ENCODE measurements at regions not wholly inside any gene's neighbourhood (a gene's known extent, or its start where the extent isn't known, plus 50 kb on each side); places are given as distances from the start of the nearest gene placed in this dataset.

GRCh38 chr6:22045261-22045912 lies 251.4 kb downstream of the PRL start:
- H3K4me3 ChIP-seq (ENCODE audit: low read depth, low read length), result no peak overlapping the region
- no peak for TF ChIP-seq CTCF (conservative IDR thresholded peaks at IDR 0.05; ENCODE audit: low read depth, low read length)
- no peak for DNase-seq (ENCODE audit: low read depth)

- DNase-seq (ENCODE audit: low read depth), result peak; percentile 34
- H3K4me3 ChIP-seq (ENCODE audit: low read depth, low read length), result no peak overlapping the region
- no peak for TF ChIP-seq CTCF (conservative IDR thresholded peaks at IDR 0.05; ENCODE audit: low read depth, low read length)
Observed at GRCh38 chr6:22049002-22049401, 247.8 kb downstream of the PRL start.

DNA sequence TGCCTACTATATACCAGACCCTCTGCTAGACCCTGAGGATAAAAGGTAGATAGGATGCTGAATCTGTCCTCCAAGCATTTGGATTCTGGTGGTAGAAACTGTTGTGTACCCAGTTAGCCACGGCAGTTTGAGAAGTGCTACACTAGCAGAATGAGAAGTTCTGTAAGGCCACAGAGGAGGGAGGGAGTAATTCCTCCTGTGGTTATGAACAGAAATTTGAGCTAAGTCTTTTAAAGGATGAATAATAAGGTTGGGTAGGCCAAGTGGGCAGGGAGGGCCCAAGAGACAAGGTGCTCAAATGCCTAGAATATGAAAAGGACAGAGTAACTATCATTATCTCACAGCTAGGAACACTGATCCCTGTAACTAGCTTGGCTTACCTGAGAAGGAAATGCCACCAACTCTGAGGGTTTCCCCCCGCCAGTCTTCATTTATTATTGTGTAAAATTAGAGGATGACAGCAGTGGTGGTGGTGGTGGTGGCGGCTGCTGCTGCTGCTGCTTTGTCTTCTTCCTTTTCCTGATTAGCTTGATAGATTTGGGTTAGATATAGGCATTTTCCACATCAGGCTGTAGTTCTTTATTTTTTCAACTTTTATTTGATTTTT lies 243.3 kb downstream of the PRL start:
- no peak for TF ChIP-seq CTCF (conservative IDR thresholded peaks at IDR 0.05; ENCODE audit: low read depth, low read length)
- DNase-seq (ENCODE audit: low read depth), result no peak
- H3K4me3 ChIP-seq (ENCODE audit: low read depth, low read length), result no peak overlapping the region

DNA sequence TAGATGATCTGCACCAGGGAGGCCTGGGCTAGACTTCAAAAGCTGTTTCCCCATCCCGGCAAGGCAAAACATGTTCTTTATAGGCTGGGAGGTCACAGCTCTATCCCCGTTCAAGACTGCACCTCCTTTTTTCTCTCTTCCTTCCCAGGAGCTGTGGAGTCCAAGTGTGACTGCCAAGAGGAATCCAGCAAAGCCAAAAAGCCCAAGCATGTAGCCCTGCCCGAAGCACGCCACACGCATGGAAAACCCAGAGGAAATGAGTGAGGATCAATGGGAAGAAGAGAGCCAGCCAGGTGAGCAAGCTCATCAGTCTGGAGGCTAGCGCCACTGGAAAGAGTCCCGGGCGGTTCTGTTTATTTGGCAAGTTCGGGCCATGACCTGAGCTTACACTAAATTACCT lies 240.4 kb downstream of the PRL start:
- no peak overlapping the region for H3K4me3 ChIP-seq (ENCODE audit: low read depth, low read length)
- no peak for TF ChIP-seq CTCF (conservative IDR thresholded peaks at IDR 0.05; ENCODE audit: low read depth, low read length)
- DNase-seq (ENCODE audit: low read depth), result no peak

- no peak for TF ChIP-seq CTCF (conservative IDR thresholded peaks at IDR 0.05; ENCODE audit: low read depth, low read length)
- DNase-seq (ENCODE audit: low read depth), result no peak
Observed at GRCh38 chr6:22057962-22058361, 238.9 kb downstream of the PRL start.

GRCh38 chr6:22059126-22059525 lies 237.7 kb downstream of the PRL start:
- no peak overlapping the region for H3K4me3 ChIP-seq (ENCODE audit: low read depth, low read length)
- TF ChIP-seq CTCF (conservative IDR thresholded peaks at IDR 0.05; ENCODE audit: low read depth, low read length), result no peak
- DNase-seq (ENCODE audit: low read depth), result no peak

More at GRCh38 chr6:22057962-22058361, 238.9 kb downstream of the PRL start:
- no peak overlapping the region for H3K4me3 ChIP-seq (ENCODE audit: low read depth, low read length)

DNA sequence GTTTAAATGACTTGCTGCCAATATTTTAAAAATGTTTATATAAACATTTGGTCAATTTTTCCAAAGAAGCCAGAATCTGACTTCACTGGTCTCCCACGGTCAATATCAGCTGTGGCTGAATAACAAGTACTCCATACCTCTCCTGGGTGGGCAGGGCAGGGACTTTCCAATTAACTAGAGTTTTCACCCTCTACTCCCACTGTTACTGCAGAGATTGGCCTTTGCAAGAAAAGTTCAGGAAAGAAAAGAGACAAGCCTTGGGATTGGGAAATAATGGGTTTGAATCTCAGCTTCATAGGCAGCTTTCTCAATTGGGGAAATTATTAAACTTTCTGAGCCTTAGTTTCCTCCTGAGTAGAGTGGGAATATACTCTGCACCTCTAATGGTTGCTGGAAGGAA lies 236.9 kb downstream of the PRL start:
- no peak overlapping the region for H3K4me3 ChIP-seq (ENCODE audit: low read depth, low read length)

More for the DNA sequence above, 236.9 kb downstream of the PRL start:
- no peak for TF ChIP-seq CTCF (conservative IDR thresholded peaks at IDR 0.05; ENCODE audit: low read depth, low read length)
- no peak for DNase-seq (ENCODE audit: low read depth)

All from choroid plexus epithelial cell (primary cell).